Heart left ventricle (tissue), 13 donors: ENCODE measurements at regions not wholly inside any gene's neighbourhood (a gene's known extent, or its start where the extent isn't known, plus 50 kb on each side); places are given as distances from the start of the nearest gene placed in this dataset.

Experiments
- CTCF ChIP-seq, 12 donors: fragments of 200-600 bp; sonication (generic) in 4 of 12; IDR thresholded peaks; one replicate each; pipeline versions ENCODE4 v1.5.0 to v1.8.0; 2018 to 2022; ENCODE audit warnings: antibody characterized with exemption in 12 of 12, mild to moderate bottlenecking in 5 of 12
- POLR2A ChIP-seq, 2 donors: fragments of 450-650 bp; IDR thresholded peaks; one replicate each; pipeline ENCODE4 v1.6.1; 2017; ENCODE audit warnings: antibody characterized with exemption in 2 of 2, mild to moderate bottlenecking in 2 of 2, moderate library complexity in 2 of 2
- donor health status: ischemic (EF 13 %, LVEDD 7.1; RV severe dilation, severe dysfunction).
- donor health status: DM: no; HTN: yes; CAD: no.
- donor health status: DM: no; HTN: no; CAD: no.
- donor health status: ischemic (EF 25% LVEDD 6.9; RV normal size, moderate dysfunction).
- donor health status: ischemic (EF 25% LVEDD 5.7; RV mildly dilated, moderate dysfunction).
- donor health status: ischemic (EF 35%, LVEDD 5.7; RV mildly dilated, moderate dysfunction).
- donor health status: nonischemic (EF 11% LVEDD 7.7; RV severe dilation, severe dysfunction).
- donor health status: DM: yes; HTN: yes; CAD: no.
- donor health status: PGD.
- donor health status: ischemic (EF 29% LVEDD 5.4; RV normal size, mild dysfunction).
- donor health status: nonischemic (EF 23%, LVEDD 6.1; RV moderate dilation, normal function).

GRCh38 chr5:34449639-34450038 is 206.5 kb upstream of the RAI14 start:
- TF ChIP-seq CTCF (IDR thresholded peaks at IDR 0.05) (no peak), POLR2A (IDR thresholded peaks at IDR 0.05) (no peak)
